ENCODE measurements at regions not wholly inside any gene's neighbourhood (a gene's known extent, or its start where the extent isn't known, plus 50 kb on each side); places are given as distances from the start of the nearest gene placed in this dataset.

- TF ChIP-seq POLR2A (IDR thresholded peaks at IDR 0.05) (no peak), CTCF (IDR thresholded peaks at IDR 0.05) (no peak), POLR2AphosphoS5 (IDR thresholded peaks at IDR 0.05) (no peak)
These were observed 742.0 kb downstream of the ZBBX start for GRCh38 chr3:166637984-166638530.

All from prostate gland (tissue), 2 donors.